Esophagus squamous epithelium (tissue), 5 donors: ENCODE measurements at regions not wholly inside any gene's neighbourhood (a gene's known extent, or its start where the extent isn't known, plus 50 kb on each side); places are given as distances from the start of the nearest gene placed in this dataset.
"Not testable (repeated sequence)": the region's sequence is repeated elsewhere in the genome, so short reads cannot be mapped to it uniquely, and the experiment has no call there.

Source experiments
- DNase-seq: peaks from one replicate; lab custom pipeline; 2025; lab: John Stamatoyannopoulos, UW
- H3K27ac ChIP-seq, 4 donors: fragments of 200-600 bp; sonication (generic); one replicate each; pipeline ENCODE4 v1.5.1; 2016 to 2019; ENCODE audit warnings: mild to moderate bottlenecking in 1 of 4
- H3K27me3 ChIP-seq, 4 donors: fragments of 200-600 bp; sonication (generic); 1 replicate in 3 of 4; 2 replicates in 1 of 4; pipeline versions ENCODE4 v1.5.1 to v1.6.0; 2017 to 2021; ENCODE audit warnings: antibody characterized with exemption in 1 of 4
- H3K36me3 ChIP-seq, 3 donors: fragments of 200-600 bp; sonication (generic); one replicate each; pipeline ENCODE4 v1.5.1; 2016 to 2019
- H3K4me1 ChIP-seq, 3 donors: fragments of 200-600 bp; sonication (generic); one replicate each; pipeline ENCODE4 v1.5.1; 2017 to 2019
- H3K4me3 ChIP-seq, 4 donors: fragments of 200-600 bp; sonication (generic); 1 replicate in 3 of 4; 2 replicates in 1 of 4; pipeline ENCODE4 v1.5.1; 2016 to 2019; ENCODE audit warnings: mild to moderate bottlenecking in 2 of 4, moderate library complexity in 1 of 4
- H3K9me3 ChIP-seq, 3 donors: fragments of 200-600 bp; sonication (generic); one replicate each; pipeline ENCODE4 v1.5.1; 2016 to 2019
- POLR2A ChIP-seq, 4 donors: fragments of 450-650 bp; IDR thresholded peaks; one replicate each; pipeline ENCODE4 v1.6.1; 2017; ENCODE audit warnings: antibody characterized with exemption in 4 of 4, mild to moderate bottlenecking in 4 of 4, moderate library complexity in 3 of 4
- WGBS, 2 donors: methylation state at CpG; one replicate each; pipeline ENCODE4 v1.1.5; 2018; 5-methylcytosine and 5-hydroxymethylcytosine counted together
- intact Hi-C: fragments of 100-400 bp; cut with DNase I; formaldehyde crosslinking; loops from one replicate; pipeline ENCODE4 v1.15.0; 2022
- TF ChIP-seq, protein P1 (sequence below), 6 experiments: fragments of 450-650 bp in 4 of 6; fragments of 200-600 bp in 2 of 6; sonication (generic) in 2 of 6; IDR thresholded peaks; one replicate each; pipeline ENCODE4 v1.5.1; 2016 to 2019; ENCODE audit warnings: antibody characterized with exemption in 6 of 6, mild to moderate bottlenecking in 4 of 6, moderate library complexity in 4 of 6
- donor health status: DM: yes; HTN: yes; CAD: no.

DNA sequence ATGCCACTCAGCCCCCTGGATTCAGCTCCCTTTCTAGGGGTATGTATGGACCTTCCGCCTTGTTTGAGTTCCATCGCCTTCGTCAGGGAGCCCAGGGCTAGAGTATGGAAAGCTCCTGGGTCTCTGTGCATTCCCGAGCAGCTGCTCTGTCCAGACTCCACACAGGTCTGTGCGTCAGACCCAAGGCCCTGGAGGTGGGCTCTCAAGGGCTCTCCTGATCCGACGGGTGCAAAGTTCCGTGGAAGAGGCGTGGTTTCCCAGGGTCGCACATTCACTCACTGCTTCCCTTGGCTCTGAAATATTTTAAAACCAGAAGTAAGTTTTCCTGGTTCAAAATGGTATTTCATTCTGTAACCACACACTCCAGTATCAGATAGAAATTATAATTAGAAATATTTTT, 863.2 kb downstream of the TRIML1 start:
- no peaks in the 10 kb centered on the region for H3K27me3 ChIP-seq
- no peaks in the 10 kb centered on the region for H3K4me1 ChIP-seq
- H3K4me3 ChIP-seq, result no peak overlapping the region
- intact Hi-C loops, result no loop called here
- no peak for DNase-seq
- no peaks in the 10 kb centered on the region for H3K9me3 ChIP-seq
- H3K27ac ChIP-seq, result no peak overlapping the region
- no peaks in the 10 kb centered on the region for H3K36me3 ChIP-seq
- WGBS, 2 donors, result 93 to 94% methylated on average over 3 to 7 of the region's 10 CpGs
- TF ChIP-seq, protein P1, sequence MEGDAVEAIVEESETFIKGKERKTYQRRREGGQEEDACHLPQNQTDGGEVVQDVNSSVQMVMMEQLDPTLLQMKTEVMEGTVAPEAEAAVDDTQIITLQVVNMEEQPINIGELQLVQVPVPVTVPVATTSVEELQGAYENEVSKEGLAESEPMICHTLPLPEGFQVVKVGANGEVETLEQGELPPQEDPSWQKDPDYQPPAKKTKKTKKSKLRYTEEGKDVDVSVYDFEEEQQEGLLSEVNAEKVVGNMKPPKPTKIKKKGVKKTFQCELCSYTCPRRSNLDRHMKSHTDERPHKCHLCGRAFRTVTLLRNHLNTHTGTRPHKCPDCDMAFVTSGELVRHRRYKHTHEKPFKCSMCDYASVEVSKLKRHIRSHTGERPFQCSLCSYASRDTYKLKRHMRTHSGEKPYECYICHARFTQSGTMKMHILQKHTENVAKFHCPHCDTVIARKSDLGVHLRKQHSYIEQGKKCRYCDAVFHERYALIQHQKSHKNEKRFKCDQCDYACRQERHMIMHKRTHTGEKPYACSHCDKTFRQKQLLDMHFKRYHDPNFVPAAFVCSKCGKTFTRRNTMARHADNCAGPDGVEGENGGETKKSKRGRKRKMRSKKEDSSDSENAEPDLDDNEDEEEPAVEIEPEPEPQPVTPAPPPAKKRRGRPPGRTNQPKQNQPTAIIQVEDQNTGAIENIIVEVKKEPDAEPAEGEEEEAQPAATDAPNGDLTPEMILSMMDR (IDR thresholded peaks at IDR 0.05), result no peak
- no peak for TF ChIP-seq POLR2A (IDR thresholded peaks at IDR 0.05)

DNA sequence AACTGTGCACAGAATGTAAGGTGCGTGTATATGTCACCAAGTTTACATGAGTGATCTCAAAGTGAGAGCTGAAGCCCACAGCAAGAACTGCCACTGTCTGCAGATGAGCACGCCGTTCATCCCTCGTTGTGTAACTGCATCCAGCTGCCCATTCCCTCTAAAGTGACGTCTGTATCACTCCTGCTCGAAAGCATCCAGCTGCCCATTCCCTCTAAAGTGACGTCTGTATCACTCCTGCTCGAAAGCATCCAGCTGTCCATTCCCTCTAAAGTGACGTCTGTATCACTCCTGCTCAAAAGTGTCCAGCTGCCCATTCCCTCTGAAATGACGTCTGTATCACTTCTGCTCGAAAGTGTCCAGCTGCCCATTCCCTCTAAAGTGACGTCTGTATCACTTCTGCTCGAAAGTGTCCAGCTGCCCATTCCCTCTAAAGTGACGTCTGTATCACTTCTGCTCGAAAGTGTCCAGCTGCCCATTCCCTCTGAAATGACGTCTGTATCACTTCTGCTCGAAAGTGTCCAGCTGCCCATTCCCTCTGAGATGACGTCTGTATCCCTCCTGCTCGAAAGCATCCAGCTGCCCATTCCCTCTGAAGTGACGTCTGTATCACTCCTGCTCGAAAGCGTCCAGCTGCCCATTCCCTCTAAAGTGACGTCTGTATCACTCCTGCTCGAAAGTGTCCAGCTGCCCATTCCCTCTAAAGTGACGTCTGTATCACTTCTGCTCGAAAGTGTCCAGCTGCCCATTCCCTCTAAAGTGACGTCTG, 871.4 kb downstream of the TRIML1 start:
- H3K4me3 ChIP-seq, H3K27ac ChIP-seq, H3K9me3 ChIP-seq, DNase-seq, H3K4me1 ChIP-seq, H3K27me3 ChIP-seq, intact Hi-C loops, H3K36me3 ChIP-seq: not testable (repeated sequence)
- 72 to 83% methylated on average over 19 to 23 of the region's 27 CpGs for WGBS, 2 donors

DNA sequence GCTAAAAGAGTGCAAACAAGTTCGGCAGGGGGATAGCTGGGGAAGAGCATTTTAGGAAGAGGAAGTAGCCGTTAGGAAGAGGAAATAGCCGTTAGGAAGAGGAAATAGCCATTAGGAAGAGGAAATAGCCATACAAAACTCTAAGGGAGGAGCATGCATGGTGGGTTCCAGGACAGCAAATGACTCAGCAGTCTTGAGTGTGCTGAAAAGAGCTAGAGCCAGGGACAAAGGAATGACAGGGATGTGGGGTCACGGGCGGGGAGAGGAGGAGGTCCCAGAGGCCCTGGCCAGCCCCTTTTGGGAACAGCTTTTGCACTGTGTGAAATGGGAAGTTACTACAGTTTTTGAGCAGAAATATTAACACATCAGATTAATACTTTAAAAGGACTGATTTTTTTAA, 882.6 kb downstream of the TRIML1 start:
- intact Hi-C loops, result no loop called here
- H3K4me1 ChIP-seq, result no peaks in the 10 kb centered on the region
- no peaks in the 10 kb centered on the region for H3K9me3 ChIP-seq
- no peak for TF ChIP-seq POLR2A (IDR thresholded peaks at IDR 0.05)
- TF ChIP-seq, protein P1 (IDR thresholded peaks at IDR 0.05), result no peak
- H3K4me3 ChIP-seq, result no peak overlapping the region
- DNase-seq, result no peak
- WGBS, 2 donors, result 62 to 67% methylated on average over 5 of the region's 5 CpGs
- H3K27ac ChIP-seq, result no peak overlapping the region
- H3K36me3 ChIP-seq, result no peaks in the 10 kb centered on the region
- no peaks in the 10 kb centered on the region for H3K27me3 ChIP-seq

DNA sequence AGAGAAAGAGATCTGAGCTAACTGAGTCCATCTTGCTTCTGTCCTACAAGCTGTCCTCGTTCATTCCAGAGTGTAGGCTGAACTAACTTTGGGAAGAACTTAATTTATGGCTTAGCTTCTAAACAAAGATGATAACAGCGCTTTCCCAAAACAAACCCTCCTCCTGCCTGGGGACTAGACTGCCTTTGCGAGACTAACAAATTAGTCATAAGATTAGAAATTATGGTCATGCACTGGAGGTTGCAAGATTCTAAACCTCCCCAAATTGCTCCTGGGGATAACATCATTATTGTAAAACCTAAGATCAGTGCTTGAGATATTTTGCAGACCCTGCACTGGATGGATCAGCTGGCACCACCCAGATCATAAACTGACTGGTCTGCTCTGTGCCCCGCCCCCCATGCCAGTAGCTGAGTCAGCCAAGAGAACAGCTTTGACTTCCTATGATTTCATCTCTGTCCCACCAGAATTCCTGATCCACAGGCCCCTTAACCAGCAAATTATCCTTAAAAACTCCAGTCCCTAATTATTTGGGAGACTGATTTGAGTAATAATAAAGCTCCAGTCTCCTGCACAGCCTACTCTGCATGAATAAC, 883.3 kb downstream of the TRIML1 start:
- no peak overlapping the region for H3K4me3 ChIP-seq
- no peaks in the 10 kb centered on the region for H3K36me3 ChIP-seq
- no peaks in the 10 kb centered on the region for H3K27me3 ChIP-seq
- no peaks in the 10 kb centered on the region for H3K9me3 ChIP-seq
- intact Hi-C loops, result no loop called here
- DNase-seq, result no peak
- H3K4me1 ChIP-seq, result no peaks in the 10 kb centered on the region
- WGBS, 2 donors, result 68% methylated on average over 4 of the region's 4 CpGs
- no peak overlapping the region for H3K27ac ChIP-seq
- TF ChIP-seq, protein P1 (IDR thresholded peaks at IDR 0.05), result no peak
- TF ChIP-seq POLR2A (IDR thresholded peaks at IDR 0.05), result no peak

DNA sequence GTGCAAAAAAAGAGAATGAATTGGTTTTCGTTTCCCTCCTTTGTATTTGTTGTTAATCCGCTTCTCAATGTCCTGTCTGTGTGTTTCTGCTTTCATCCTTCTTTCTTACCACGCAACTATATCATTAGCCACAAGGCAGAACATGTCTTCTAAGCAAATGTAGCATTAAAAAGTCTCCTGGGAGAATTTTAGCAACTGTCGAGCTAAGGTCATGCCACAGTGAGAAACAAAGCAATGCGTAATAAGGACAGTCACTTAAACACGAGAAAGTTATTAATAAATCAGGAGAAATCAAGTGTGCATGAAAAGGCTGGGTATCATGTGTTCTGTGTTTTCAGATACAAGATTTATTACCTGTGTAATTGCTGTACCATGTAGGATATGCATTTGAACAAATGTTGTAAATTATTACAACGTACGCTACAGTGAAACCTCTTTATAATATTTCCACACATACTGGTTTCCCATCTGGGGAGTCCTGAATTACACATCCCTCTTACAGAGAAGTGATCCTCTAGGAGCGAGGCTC, 890.8 kb downstream of the TRIML1 start:
- no peak for TF ChIP-seq POLR2A (IDR thresholded peaks at IDR 0.05)
- TF ChIP-seq, protein P1 (IDR thresholded peaks at IDR 0.05), result no peak
- no peak for DNase-seq
- no peaks in the 10 kb centered on the region for H3K4me1 ChIP-seq
- 49 to 57% methylated on average over 9 of the region's 9 CpGs for WGBS, 2 donors
- no peaks in the 10 kb centered on the region for H3K9me3 ChIP-seq
- H3K36me3 ChIP-seq, result no peaks in the 10 kb centered on the region
- intact Hi-C loops, result no loop called here
- no peaks in the 10 kb centered on the region for H3K27me3 ChIP-seq
- no peak overlapping the region for H3K27ac ChIP-seq
- H3K4me3 ChIP-seq, result no peak overlapping the region
